HepG2 (cell line): ENCODE measurements at regions not wholly inside any gene's neighbourhood (a gene's known extent, or its start where the extent isn't known, plus 50 kb on each side); places are given as distances from the start of the nearest gene placed in this dataset.

Source experiments
- ATAC-seq: fragments of 200-7000 bp; cut with Tn5 transposase; 3 replicates; pipeline ENCODE4 v1.9.1; 2020; ENCODE audit warnings: mild to moderate bottlenecking, moderate library complexity
- BruUV-seq: library from RNA; stranded (reverse); fragments of 400-500 nt; replicated peaks from 2 replicates; lab custom pipeline; 2021; lab: Mats Ljungman, UMichigan
- CTCF ChIA-PET: fragments of 300-600 bp; formaldehyde crosslinking; extraction: SDS; loops from one replicate; lab custom pipeline; 2021; ENCODE audit warnings: low total read pairs, inconsistent platforms, low intra/inter-chr PET ratio; lab: Yijun Ruan, JAX
- POLR2A ChIA-PET: fragments of 350-600 bp; sonication (Branson Sonifier 250); formaldehyde crosslinking; loops from one replicate; lab custom pipeline; 2020; ENCODE audit warnings: antibody characterized with exemption, inconsistent platforms; lab: Yijun Ruan, JAX
- DNase-seq: peaks from one replicate; pipeline ENCODE4 v3.0.0-alpha.2; 2015; ENCODE audit warnings: low spot score
- FAIRE-seq: peaks from 3 replicates; lab custom pipeline; 2011; peaks lifted over from hg19 to GRCh38; lab: Jason Lieb, UNC
- H2AFZ ChIP-seq: one replicate; pipeline ENCODE4 v1.6.1; 2011; ENCODE audit warnings: low read length, inconsistent platforms
- H3K27ac ChIP-seq: fragments of 300-600 bp; 3 replicates; pipeline ENCODE4 v1.8.0; 2011; ENCODE audit warnings: mixed run types, mild to moderate bottlenecking, mixed read lengths, low read length, inconsistent platforms; ENCODE audit not compliant: insufficient read depth; ENCODE audit errors: extremely low read length
- H3K27me3 ChIP-seq, 2 experiments: fragments of 200-600 bp in 1 of 2; 2 replicates in 1 of 2; 3 replicates in 1 of 2; pipeline versions ENCODE4 v1.6.0 to v1.8.0; 2011; ENCODE audit warnings: low read length in 2 of 2, mild to moderate bottlenecking in 2 of 2, moderate library complexity in 2 of 2, inconsistent platforms in 1 of 2; ENCODE audit not compliant: insufficient read depth in 2 of 2, control insufficient read depth in 1 of 2
- H3K36me3 ChIP-seq, 2 experiments: fragments of 200-600 bp in 1 of 2; replicated peaks in 1 of 2; 2 replicates in 1 of 2; 3 replicates in 1 of 2; pipeline versions ENCODE4 v1.5.1 to v1.8.0; 2011; ENCODE audit warnings: low read length in 2 of 2, inconsistent platforms in 1 of 2; ENCODE audit not compliant: insufficient read depth in 2 of 2, control insufficient read depth in 1 of 2
- H3K4me1 ChIP-seq: 2 replicates; pipeline ENCODE4 v1.5.1; 2012; ENCODE audit warnings: low read length, inconsistent platforms; ENCODE audit not compliant: insufficient read depth
- H3K4me2 ChIP-seq: 2 replicates; pipeline ENCODE4 v1.6.0; 2011; ENCODE audit warnings: low read depth, low read length, inconsistent platforms
- H3K4me3 ChIP-seq, 3 experiments: fragments of 200-600 bp in 1 of 3; sonication (generic), shearing (Covaris generic) in 1 of 3; replicated peaks in 1 of 3; 2 replicates each; pipeline ENCODE4 v1.5.1; 2011 to 2016; ENCODE audit warnings: low read length in 3 of 3, inconsistent platforms in 2 of 3, low read depth in 2 of 3, mild to moderate bottlenecking in 2 of 3, control low read depth in 1 of 3, mixed read lengths in 1 of 3; ENCODE audit not compliant: insufficient read depth in 1 of 3
- H3K79me2 ChIP-seq: one replicate; pipeline ENCODE4 v1.6.1; 2011; ENCODE audit warnings: low read length, inconsistent platforms; ENCODE audit not compliant: insufficient read depth
- H3K9ac ChIP-seq: 2 replicates; pipeline ENCODE4 v1.6.0; 2011; ENCODE audit warnings: mild to moderate bottlenecking, low read depth, low read length, inconsistent platforms; ENCODE audit not compliant: insufficient read depth
- H3K9me3 ChIP-seq: 2 replicates; pipeline ENCODE4 v1.5.1; 2012; ENCODE audit warnings: mild to moderate bottlenecking, low read length
- H4K20me1 ChIP-seq: 2 replicates; pipeline ENCODE4 v1.6.0; 2011; ENCODE audit warnings: inconsistent platforms, mild to moderate bottlenecking, low read length, moderate library complexity; ENCODE audit not compliant: insufficient read depth
- FOXM1 ChIP-seq: sonication (generic); formaldehyde crosslinking; IDR thresholded peaks from 2 replicates; pipeline ENCODE4 v1.5.0; 2020; ENCODE audit warnings: missing genetic modification reagents
- MIXL1 ChIP-seq: IDR thresholded peaks from 2 replicates; pipeline ENCODE4 v1.6.1; 2016
- MTF1 ChIP-seq: sonication (generic); formaldehyde crosslinking; IDR thresholded peaks from 2 replicates; pipeline ENCODE4 v1.5.0; 2020; ENCODE audit warnings: missing genetic modification reagents
- PAX8 ChIP-seq: sonication (generic); formaldehyde crosslinking; IDR thresholded peaks from 2 replicates; pipeline ENCODE4 v1.8.0; 2022; ENCODE audit warnings: mild to moderate bottlenecking, missing genetic modification reagents, borderline replicate concordance
- RFX1 ChIP-seq: fragments of 450-650 bp; IDR thresholded peaks from 2 replicates; pipeline ENCODE4 v1.6.1; 2017
- SOX6 ChIP-seq, 2 experiments: fragments of 450-650 bp in 1 of 2; sonication (generic) in 1 of 2; formaldehyde crosslinking in 1 of 2; IDR thresholded peaks; 2 replicates each; pipeline versions ENCODE4 v1.4.0 to v1.6.1; 2017 to 2020; ENCODE audit warnings: antibody characterized with exemption in 1 of 2, mild to moderate bottlenecking in 1 of 2, missing genetic modification reagents in 1 of 2
- SP1 ChIP-seq, 2 experiments: fragments of 450-650 bp in 1 of 2; sonication (generic) in 1 of 2; formaldehyde crosslinking in 1 of 2; IDR thresholded peaks; 2 replicates each; pipeline versions ENCODE4 v1.4.0 to v1.6.1; 2016 to 2020; ENCODE audit warnings: missing genetic modification reagents in 1 of 2
- ZEB1 ChIP-seq: IDR thresholded peaks from 2 replicates; pipeline ENCODE4 v1.6.1; 2012; ENCODE audit warnings: mild to moderate bottlenecking, low read depth, inconsistent platforms; ENCODE audit not compliant: insufficient replicate concordance
- ZFP90 ChIP-seq: sonication (generic); formaldehyde crosslinking; IDR thresholded peaks from 2 replicates; pipeline ENCODE4 v1.8.0; 2022; ENCODE audit warnings: missing genetic modification reagents, mild to moderate bottlenecking, inconsistent platforms, borderline replicate concordance
- ZNF121 ChIP-seq: sonication (generic); formaldehyde crosslinking; IDR thresholded peaks from 2 replicates; pipeline ENCODE4 v1.5.0; 2020; ENCODE audit warnings: mild to moderate bottlenecking, missing genetic modification reagents
- ZNF484 ChIP-seq: sonication (generic); formaldehyde crosslinking; IDR thresholded peaks from 2 replicates; pipeline ENCODE4 v1.5.1; 2020; ENCODE audit warnings: mild to moderate bottlenecking, low read depth, missing genetic modification reagents, borderline replicate concordance
- ZNF883 ChIP-seq: sonication (generic); formaldehyde crosslinking; IDR thresholded peaks from 2 replicates; pipeline ENCODE4 v1.5.1; 2020; ENCODE audit warnings: mild to moderate bottlenecking, missing genetic modification reagents; ENCODE audit errors: not compliant biosample characterization
- in situ Hi-C: cut with HindIII; loops from 2 replicates; pipeline ENCODE4 v1.10.0; 2017; ENCODE audit warnings: low pct_unique_long_range_greater_than_20kb; ENCODE audit not compliant: extremely low pct_ligation_motif_present
- intact Hi-C: fragments of 100-400 bp; cut with micrococcal nuclease; formaldehyde crosslinking; loops from one replicate; pipeline ENCODE4 v1.10.0; 2022; ENCODE audit not compliant: unreplicated experiment
- TF ChIP-seq, protein P1 (sequence below): sonication (generic); formaldehyde crosslinking; IDR thresholded peaks from 2 replicates; pipeline ENCODE4 v1.4.0; 2020; ENCODE audit warnings: mild to moderate bottlenecking, missing genetic modification reagents
- TF ChIP-seq, protein P2 (sequence below): sonication (generic); formaldehyde crosslinking; IDR thresholded peaks from 2 replicates; pipeline ENCODE4 v1.4.0; 2020; ENCODE audit warnings: mild to moderate bottlenecking, missing genetic modification reagents
- TF ChIP-seq, protein P3 (sequence below): sonication (generic); formaldehyde crosslinking; IDR thresholded peaks from 2 replicates; pipeline ENCODE4 v1.5.1; 2020; ENCODE audit warnings: mild to moderate bottlenecking, missing genetic modification reagents, moderate library complexity
- TF ChIP-seq, protein P4 (sequence below): IDR thresholded peaks from 2 replicates; pipeline ENCODE4 v1.6.1; 2012; ENCODE audit warnings: low read length, improper control_type of control experiment

DNA sequence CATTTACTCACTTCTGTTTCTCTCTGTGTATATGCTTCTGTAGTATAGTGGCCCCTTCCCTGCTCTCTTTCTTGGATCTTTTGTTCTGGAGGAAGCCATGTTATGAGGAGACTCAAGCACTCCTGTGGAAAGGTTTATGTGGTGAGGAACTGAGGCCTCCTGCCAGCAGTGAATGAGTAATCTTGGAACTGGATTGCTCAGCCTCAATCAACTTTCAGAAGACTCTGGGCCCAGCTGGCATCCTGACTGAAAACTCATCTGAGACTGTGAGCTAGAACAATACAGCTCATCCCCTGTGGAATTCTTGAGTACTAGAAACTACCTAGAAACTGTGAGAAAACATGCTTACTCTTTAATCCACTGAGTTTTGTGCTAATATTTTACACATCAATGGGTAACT, 133.1 kb upstream of the ZKSCAN2 start:
- Histone ChIP-seq H3K9me3 (0 out of 2 replicates have a peak, but pooled peaks cover 5% of the 10 kb centered on the region), H3K9ac (no peak overlapping the region), H3K79me2 (no peaks in the 10 kb centered on the region), H4K20me1 (no peaks in the 10 kb centered on the region), H2AFZ (no peak overlapping the region), H3K36me3 (no peaks in the 10 kb centered on the region), H3K4me3 (no peak overlapping the region), H3K4me2 (no peak overlapping the region), H3K27me3 (no peaks in the 10 kb centered on the region), H3K27ac (no peak overlapping the region), H3K4me1 (no peaks in the 10 kb centered on the region)
- ChIA-PET POLR2A (no interaction called here), CTCF (no interaction called here)
- intact Hi-C loops = no loop called here
- no peak for ATAC-seq
- FAIRE-seq = no peak
- no peak for DNase-seq
- no TSS peak for BruUV-seq
- in situ Hi-C loops = no loop called here
- no peak for TF ChIP-seq RFX1
- TF ChIP-seq, protein P1, sequence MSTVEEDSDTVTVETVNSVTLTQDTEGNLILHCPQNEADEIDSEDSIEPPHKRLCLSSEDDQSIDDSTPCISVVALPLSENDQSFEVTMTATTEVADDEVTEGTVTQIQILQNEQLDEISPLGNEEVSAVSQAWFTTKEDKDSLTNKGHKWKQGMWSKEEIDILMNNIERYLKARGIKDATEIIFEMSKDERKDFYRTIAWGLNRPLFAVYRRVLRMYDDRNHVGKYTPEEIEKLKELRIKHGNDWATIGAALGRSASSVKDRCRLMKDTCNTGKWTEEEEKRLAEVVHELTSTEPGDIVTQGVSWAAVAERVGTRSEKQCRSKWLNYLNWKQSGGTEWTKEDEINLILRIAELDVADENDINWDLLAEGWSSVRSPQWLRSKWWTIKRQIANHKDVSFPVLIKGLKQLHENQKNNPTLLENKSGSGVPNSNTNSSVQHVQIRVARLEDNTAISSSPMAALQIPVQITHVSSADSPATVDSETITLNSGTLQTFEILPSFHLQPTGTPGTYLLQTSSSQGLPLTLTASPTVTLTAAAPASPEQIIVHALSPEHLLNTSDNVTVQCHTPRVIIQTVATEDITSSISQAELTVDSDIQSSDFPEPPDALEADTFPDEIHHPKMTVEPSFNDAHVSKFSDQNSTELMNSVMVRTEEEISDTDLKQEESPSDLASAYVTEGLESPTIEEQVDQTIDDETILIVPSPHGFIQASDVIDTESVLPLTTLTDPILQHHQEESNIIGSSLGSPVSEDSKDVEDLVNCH (CRISPR knock-in tag) = no peak
- TF ChIP-seq, protein P2, sequence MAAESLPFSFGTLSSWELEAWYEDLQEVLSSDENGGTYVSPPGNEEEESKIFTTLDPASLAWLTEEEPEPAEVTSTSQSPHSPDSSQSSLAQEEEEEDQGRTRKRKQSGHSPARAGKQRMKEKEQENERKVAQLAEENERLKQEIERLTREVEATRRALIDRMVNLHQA = no peak
- TF ChIP-seq ZFP90 (CRISPR knock-in tag) = no peak
- TF ChIP-seq FOXM1 (CRISPR knock-in tag) = no peak
- no peak for TF ChIP-seq PAX8 (CRISPR knock-in tag)
- TF ChIP-seq SP1 (IDR thresholded peaks at IDR 0.05) = no peak
- TF ChIP-seq SP1 (CRISPR knock-in tag; IDR thresholded peaks at IDR 0.05) = no peak
- TF ChIP-seq, protein P3, sequence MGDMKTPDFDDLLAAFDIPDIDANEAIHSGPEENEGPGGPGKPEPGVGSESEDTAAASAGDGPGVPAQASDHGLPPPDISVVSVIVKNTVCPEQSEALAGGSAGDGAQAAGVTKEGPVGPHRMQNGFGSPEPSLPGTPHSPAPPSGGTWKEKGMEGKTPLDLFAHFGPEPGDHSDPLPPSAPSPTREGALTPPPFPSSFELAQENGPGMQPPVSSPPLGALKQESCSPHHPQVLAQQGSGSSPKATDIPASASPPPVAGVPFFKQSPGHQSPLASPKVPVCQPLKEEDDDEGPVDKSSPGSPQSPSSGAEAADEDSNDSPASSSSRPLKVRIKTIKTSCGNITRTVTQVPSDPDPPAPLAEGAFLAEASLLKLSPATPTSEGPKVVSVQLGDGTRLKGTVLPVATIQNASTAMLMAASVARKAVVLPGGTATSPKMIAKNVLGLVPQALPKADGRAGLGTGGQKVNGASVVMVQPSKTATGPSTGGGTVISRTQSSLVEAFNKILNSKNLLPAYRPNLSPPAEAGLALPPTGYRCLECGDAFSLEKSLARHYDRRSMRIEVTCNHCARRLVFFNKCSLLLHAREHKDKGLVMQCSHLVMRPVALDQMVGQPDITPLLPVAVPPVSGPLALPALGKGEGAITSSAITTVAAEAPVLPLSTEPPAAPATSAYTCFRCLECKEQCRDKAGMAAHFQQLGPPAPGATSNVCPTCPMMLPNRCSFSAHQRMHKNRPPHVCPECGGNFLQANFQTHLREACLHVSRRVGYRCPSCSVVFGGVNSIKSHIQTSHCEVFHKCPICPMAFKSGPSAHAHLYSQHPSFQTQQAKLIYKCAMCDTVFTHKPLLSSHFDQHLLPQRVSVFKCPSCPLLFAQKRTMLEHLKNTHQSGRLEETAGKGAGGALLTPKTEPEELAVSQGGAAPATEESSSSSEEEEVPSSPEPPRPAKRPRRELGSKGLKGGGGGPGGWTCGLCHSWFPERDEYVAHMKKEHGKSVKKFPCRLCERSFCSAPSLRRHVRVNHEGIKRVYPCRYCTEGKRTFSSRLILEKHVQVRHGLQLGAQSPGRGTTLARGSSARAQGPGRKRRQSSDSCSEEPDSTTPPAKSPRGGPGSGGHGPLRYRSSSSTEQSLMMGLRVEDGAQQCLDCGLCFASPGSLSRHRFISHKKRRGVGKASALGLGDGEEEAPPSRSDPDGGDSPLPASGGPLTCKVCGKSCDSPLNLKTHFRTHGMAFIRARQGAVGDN (CRISPR knock-in tag) = no peak
- TF ChIP-seq, protein P4, sequence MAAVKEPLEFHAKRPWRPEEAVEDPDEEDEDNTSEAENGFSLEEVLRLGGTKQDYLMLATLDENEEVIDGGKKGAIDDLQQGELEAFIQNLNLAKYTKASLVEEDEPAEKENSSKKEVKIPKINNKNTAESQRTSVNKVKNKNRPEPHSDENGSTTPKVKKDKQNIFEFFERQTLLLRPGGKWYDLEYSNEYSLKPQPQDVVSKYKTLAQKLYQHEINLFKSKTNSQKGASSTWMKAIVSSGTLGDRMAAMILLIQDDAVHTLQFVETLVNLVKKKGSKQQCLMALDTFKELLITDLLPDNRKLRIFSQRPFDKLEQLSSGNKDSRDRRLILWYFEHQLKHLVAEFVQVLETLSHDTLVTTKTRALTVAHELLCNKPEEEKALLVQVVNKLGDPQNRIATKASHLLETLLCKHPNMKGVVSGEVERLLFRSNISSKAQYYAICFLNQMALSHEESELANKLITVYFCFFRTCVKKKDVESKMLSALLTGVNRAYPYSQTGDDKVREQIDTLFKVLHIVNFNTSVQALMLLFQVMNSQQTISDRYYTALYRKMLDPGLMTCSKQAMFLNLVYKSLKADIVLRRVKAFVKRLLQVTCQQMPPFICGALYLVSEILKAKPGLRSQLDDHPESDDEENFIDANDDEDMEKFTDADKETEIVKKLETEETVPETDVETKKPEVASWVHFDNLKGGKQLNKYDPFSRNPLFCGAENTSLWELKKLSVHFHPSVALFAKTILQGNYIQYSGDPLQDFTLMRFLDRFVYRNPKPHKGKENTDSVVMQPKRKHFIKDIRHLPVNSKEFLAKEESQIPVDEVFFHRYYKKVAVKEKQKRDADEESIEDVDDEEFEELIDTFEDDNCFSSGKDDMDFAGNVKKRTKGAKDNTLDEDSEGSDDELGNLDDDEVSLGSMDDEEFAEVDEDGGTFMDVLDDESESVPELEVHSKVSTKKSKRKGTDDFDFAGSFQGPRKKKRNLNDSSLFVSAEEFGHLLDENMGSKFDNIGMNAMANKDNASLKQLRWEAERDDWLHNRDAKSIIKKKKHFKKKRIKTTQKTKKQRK = no peak
- TF ChIP-seq MIXL1 (CRISPR knock-in tag) = no peak
- TF ChIP-seq ZNF121 (CRISPR knock-in tag) = no peak
- TF ChIP-seq SOX6 (IDR thresholded peaks at IDR 0.05) = no peak
- no peak for TF ChIP-seq SOX6 (CRISPR knock-in tag; IDR thresholded peaks at IDR 0.05)
- TF ChIP-seq ZNF883 (CRISPR knock-in tag) = no peak
- no peak for TF ChIP-seq ZNF484 (CRISPR knock-in tag)
- TF ChIP-seq ZEB1 = no peak
- TF ChIP-seq MTF1 = no peak
